T-helper 1 cell treated with Interleukin-12 subunit alpha and Interleukin-12 subunit beta and Interleukin-4 antibody, amounts not matched to agents 30 μg/mL and 1 μg/mL, for 36 hours (primary cell): ENCODE measurements at regions not wholly inside any gene's neighbourhood (a gene's known extent, or its start where the extent isn't known, plus 50 kb on each side); places are given as distances from the start of the nearest gene placed in this dataset.

Experiments used
- H3K27ac Mint-ChIP-seq: one replicate; pipeline ENCODE4 v1.8.0; 2021; ENCODE audit warnings: mild to moderate bottlenecking, mixed read lengths
- H3K27me3 Mint-ChIP-seq: one replicate; pipeline ENCODE4 v1.8.0; 2021; ENCODE audit warnings: low read depth, mixed read lengths
- H3K36me3 Mint-ChIP-seq: one replicate; pipeline ENCODE4 v1.8.0; 2021; ENCODE audit warnings: low read depth, mixed read lengths
- H3K4me1 Mint-ChIP-seq: one replicate; pipeline ENCODE4 v1.8.0; 2021; ENCODE audit warnings: low read depth, mixed read lengths
- H3K4me3 Mint-ChIP-seq: one replicate; pipeline ENCODE4 v1.8.0; 2021; ENCODE audit warnings: mild to moderate bottlenecking, moderate library complexity, mixed read lengths
- H3K9me3 Mint-ChIP-seq: one replicate; pipeline ENCODE4 v1.8.0; 2021; ENCODE audit warnings: mixed read lengths

DNA sequence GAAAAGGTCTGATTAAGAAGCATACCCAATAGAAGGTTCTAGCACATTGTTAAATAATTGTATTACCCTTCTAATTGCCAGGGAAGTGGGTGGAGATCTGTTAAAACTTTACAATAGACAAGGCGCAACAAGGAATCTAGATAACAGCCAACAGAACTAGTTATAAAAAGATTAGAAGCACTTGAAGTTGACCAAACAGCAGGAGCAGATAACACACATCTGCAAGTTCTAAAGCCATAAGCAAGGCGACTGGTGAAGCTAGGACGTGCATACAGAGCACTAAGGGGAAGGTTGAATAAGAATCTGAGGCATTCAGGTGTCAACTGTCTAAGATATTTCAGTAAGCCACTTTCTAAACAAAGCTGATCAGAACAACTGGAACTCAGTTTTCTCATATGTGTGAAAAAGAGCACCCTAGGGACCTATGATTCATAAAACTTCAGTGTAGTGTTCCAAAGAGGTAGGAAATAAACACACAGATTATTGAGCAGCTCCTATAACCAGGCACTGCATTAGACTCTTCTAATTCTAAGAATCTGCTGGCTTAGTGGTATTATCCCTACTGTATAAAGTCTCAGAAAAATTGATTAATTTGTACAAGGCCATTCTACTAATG is 111.2 kb downstream of the SAMD9 start:
- H3K36me3 Mint-ChIP-seq: peaks cover 2% of the 10 kb centered on the region
- H3K4me3 Mint-ChIP-seq: no peak overlapping the region
- H3K27me3 Mint-ChIP-seq: peaks cover 8% of the 10 kb centered on the region
- no peak overlapping the region for H3K27ac Mint-ChIP-seq
- no peaks in the 10 kb centered on the region for H3K9me3 Mint-ChIP-seq
- H3K4me1 Mint-ChIP-seq: no peaks in the 10 kb centered on the region

DNA sequence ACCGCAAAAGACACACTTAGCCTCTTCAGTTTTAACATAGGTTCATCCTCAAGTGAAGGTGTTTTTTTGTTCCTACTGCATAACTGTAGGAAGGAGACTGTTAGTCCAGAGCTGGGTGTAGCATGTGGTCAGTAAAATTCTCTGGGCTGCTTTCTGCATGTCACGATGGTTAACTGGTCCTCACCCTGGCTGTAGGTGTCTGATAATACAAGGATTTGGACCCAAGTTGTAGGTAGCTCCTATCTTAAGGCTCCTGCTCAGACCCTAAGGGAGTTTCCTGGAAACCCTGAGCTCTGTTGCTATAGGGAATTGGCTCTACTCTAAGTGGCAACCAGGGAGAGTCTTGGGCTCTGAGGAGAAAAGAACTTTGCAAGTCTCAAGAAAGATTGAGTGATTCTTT is 112.9 kb downstream of the SAMD9 start:
- H3K9me3 Mint-ChIP-seq: no peaks in the 10 kb centered on the region
- H3K27me3 Mint-ChIP-seq: peaks cover 4% of the 10 kb centered on the region
- H3K27ac Mint-ChIP-seq: no peak overlapping the region
- H3K4me1 Mint-ChIP-seq: no peaks in the 10 kb centered on the region
- no peak overlapping the region for H3K4me3 Mint-ChIP-seq
- H3K36me3 Mint-ChIP-seq: peaks cover 2% of the 10 kb centered on the region

GRCh38 chr7:92997719-92998118 is 120.1 kb downstream of the SAMD9 start:
- H3K27me3 Mint-ChIP-seq: peaks cover 16% of the 10 kb centered on the region
- no peak overlapping the region for H3K27ac Mint-ChIP-seq
- no peak overlapping the region for H3K4me3 Mint-ChIP-seq
- H3K4me1 Mint-ChIP-seq: no peaks in the 10 kb centered on the region
- no peaks in the 10 kb centered on the region for H3K36me3 Mint-ChIP-seq
- H3K9me3 Mint-ChIP-seq: no peaks in the 10 kb centered on the region

- Mint-ChIP-seq H3K4me1 (no peaks in the 10 kb centered on the region), H3K27ac (no peak overlapping the region), H3K27me3 (peaks cover 16% of the 10 kb centered on the region), H3K4me3 (no peak overlapping the region), H3K9me3 (no peaks in the 10 kb centered on the region), H3K36me3 (no peaks in the 10 kb centered on the region)
Observed at GRCh38 chr7:92997152-92997551, 120.6 kb downstream of the SAMD9 start.

GRCh38 chr7:92994901-92995300 is 122.9 kb downstream of the SAMD9 start:
- Mint-ChIP-seq H3K27me3 (peaks cover 16% of the 10 kb centered on the region), H3K9me3 (no peaks in the 10 kb centered on the region), H3K4me1 (peaks cover 1% of the 10 kb centered on the region), H3K36me3 (no peaks in the 10 kb centered on the region), H3K27ac (no peak overlapping the region), H3K4me3 (no peak overlapping the region)

DNA sequence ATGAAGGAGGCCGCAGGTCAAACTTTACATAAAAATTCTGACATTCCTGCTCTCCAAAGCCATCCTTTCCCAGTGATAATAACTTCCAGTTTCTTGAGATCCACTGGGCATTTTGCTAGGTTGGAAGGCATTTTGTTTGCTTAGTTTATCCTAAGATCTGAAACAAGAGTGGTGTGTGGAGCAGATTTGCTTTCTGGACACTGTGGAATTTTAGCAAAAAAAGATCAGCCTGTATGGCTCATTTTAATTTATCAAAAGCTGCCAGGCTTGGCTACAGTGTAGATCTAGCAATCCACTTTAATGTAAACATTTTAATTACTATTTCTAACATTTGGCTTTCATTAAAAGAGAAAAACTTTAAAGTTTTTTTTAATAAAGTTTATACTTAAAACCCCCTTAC is 124.8 kb downstream of the SAMD9 start:
- Mint-ChIP-seq H3K27ac (no peak overlapping the region), H3K9me3 (no peaks in the 10 kb centered on the region), H3K4me3 (no peak overlapping the region), H3K36me3 (no peaks in the 10 kb centered on the region), H3K4me1 (peaks cover 7% of the 10 kb centered on the region), H3K27me3 (peaks cover under 1% of the 10 kb centered on the region)

DNA sequence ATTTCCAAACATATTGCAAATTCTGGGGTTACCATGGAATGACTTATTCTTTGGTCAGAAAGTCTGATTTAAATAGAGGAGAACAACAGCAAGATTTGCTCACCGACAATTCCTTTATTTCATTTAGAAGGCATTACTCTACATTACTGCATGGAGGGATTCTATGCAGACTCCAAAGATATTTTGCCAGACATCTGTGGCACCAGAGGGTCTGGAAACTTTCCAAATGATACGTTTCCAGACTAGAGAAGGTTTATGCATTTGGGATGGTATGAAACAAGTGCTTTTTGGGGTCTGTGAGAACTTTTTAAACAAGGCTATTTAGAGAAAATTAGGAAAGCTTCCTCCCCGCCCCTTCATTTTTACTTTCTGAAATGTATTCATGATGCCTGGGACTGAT is 125.3 kb downstream of the SAMD9 start:
- no peak overlapping the region for H3K4me3 Mint-ChIP-seq
- H3K27ac Mint-ChIP-seq: no peak overlapping the region
- no peaks in the 10 kb centered on the region for H3K27me3 Mint-ChIP-seq
- H3K9me3 Mint-ChIP-seq: peaks cover 2% of the 10 kb centered on the region
- H3K36me3 Mint-ChIP-seq: peaks cover under 1% of the 10 kb centered on the region
- H3K4me1 Mint-ChIP-seq: peaks cover 7% of the 10 kb centered on the region

DNA sequence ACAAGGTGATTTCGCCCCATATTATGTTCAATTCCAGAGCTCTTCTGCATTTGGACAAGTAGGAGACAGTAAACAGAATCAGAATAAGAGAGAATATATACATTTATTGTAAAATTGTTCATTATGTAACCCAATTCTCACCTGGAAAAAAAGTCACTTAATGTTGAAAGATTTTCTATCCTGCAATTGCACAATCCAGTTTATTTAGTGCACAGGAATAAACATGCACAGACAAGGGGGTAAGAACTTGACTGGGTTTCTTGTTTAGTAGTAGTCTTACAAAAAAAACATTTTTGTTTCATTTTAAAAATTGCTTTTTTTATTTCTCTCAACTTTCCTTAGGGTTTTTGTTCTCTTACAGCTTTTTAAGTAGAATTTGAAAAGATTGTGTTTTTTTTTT is 126.6 kb downstream of the SAMD9 start:
- H3K9me3 Mint-ChIP-seq: peaks cover 9% of the 10 kb centered on the region
- no peak overlapping the region for H3K4me3 Mint-ChIP-seq
- H3K27me3 Mint-ChIP-seq: no peaks in the 10 kb centered on the region
- H3K27ac Mint-ChIP-seq: no peak overlapping the region
- peaks cover 3% of the 10 kb centered on the region for H3K36me3 Mint-ChIP-seq
- peaks cover 9% of the 10 kb centered on the region for H3K4me1 Mint-ChIP-seq

- H3K4me3 Mint-ChIP-seq: no peak overlapping the region
- H3K9me3 Mint-ChIP-seq: peaks cover 15% of the 10 kb centered on the region
- H3K27me3 Mint-ChIP-seq: no peaks in the 10 kb centered on the region
- peaks cover 9% of the 10 kb centered on the region for H3K4me1 Mint-ChIP-seq
- H3K27ac Mint-ChIP-seq: no peak overlapping the region
- H3K36me3 Mint-ChIP-seq: peaks cover 3% of the 10 kb centered on the region
Observed at GRCh38 chr7:92988941-92989545, 128.7 kb downstream of the SAMD9 start.

- Mint-ChIP-seq H3K4me3 (no peak overlapping the region), H3K27me3 (peaks cover 3% of the 10 kb centered on the region), H3K36me3 (peaks cover 3% of the 10 kb centered on the region), H3K9me3 (peaks cover 18% of the 10 kb centered on the region), H3K27ac (no peak overlapping the region), H3K4me1 (peaks cover 9% of the 10 kb centered on the region)
Observed at GRCh38 chr7:92988051-92988450, 129.7 kb downstream of the SAMD9 start.

DNA sequence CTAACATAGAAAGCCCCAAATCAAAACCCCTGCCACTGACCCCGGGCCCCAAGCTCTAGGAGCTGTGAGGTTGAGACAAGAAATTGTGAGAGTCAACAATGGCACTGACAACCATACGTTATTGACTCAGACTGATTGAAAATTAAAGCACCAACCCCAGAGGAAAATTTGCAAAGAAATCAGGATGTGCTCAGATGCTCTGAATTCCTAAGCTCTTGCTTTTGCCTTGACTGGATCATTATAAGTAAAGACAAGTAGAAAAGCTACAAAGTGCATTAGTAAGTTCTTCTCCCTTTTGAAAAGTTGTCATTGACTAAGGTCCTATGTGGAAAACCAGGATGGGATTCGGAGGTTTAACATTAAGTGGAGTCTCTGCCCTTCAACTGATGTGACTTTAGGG is 130.2 kb downstream of the SAMD9 start:
- peaks cover 3% of the 10 kb centered on the region for H3K27me3 Mint-ChIP-seq
- peaks cover 3% of the 10 kb centered on the region for H3K36me3 Mint-ChIP-seq
- H3K9me3 Mint-ChIP-seq: peaks cover 18% of the 10 kb centered on the region
- H3K4me1 Mint-ChIP-seq: peaks cover 9% of the 10 kb centered on the region
- H3K27ac Mint-ChIP-seq: no peak overlapping the region
- H3K4me3 Mint-ChIP-seq: no peak overlapping the region

DNA sequence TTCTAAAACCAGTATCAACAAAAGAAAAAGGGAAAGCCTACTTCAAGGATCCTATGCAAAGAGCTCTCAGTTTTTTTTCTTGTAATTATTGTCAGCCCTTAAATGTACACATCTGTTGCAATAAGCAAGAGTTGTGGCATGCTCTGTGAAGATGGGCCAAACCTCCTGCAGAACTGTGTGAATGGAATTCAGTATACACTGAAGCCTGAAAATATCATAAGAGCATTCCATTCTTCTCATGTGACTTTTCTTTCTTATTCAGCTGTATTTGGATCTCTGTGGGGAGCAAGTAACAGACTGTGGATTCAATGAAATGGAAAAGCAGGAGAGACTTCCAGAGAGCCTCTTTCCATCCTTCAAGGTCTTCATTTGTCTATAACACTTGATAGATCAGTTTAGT is 130.7 kb downstream of the SAMD9 start:
- H3K36me3 Mint-ChIP-seq: peaks cover 3% of the 10 kb centered on the region
- H3K27ac Mint-ChIP-seq: no peak overlapping the region
- H3K27me3 Mint-ChIP-seq: peaks cover 3% of the 10 kb centered on the region
- peaks cover 9% of the 10 kb centered on the region for H3K4me1 Mint-ChIP-seq
- no peak overlapping the region for H3K4me3 Mint-ChIP-seq
- H3K9me3 Mint-ChIP-seq: peaks cover 18% of the 10 kb centered on the region

- Mint-ChIP-seq H3K27me3 (peaks cover 3% of the 10 kb centered on the region), H3K36me3 (peaks cover 8% of the 10 kb centered on the region), H3K4me3 (no peak overlapping the region), H3K4me1 (peaks cover 1% of the 10 kb centered on the region), H3K27ac (no peak overlapping the region), H3K9me3 (peaks cover 40% of the 10 kb centered on the region)
Observed at GRCh38 chr7:92982928-92983327, 134.9 kb downstream of the SAMD9 start.

DNA sequence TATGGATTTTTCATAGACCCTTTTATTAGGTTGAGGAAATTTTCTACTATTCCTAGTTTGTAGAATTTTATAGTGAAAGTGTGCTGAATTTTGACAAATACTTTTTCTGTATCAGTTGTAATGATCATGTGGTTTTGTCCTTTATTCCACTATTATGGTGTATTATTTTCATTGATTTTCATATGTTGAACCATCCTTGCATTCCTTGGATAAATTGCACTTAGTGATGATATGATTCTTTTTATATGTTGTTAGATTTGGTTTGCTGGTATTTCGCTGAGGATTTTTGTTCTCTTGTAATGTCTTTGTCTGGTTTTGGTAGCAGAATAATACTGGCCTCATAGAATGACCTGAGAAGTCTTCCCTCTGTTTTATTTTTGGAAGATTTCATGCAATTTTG is 140.6 kb upstream of the CDK6 start:
- peaks cover 15% of the 10 kb centered on the region for H3K36me3 Mint-ChIP-seq
- H3K27ac Mint-ChIP-seq: no peak overlapping the region
- H3K9me3 Mint-ChIP-seq: peaks cover 57% of the 10 kb centered on the region
- peaks cover 13% of the 10 kb centered on the region for H3K4me1 Mint-ChIP-seq
- no peak overlapping the region for H3K4me3 Mint-ChIP-seq
- no peaks in the 10 kb centered on the region for H3K27me3 Mint-ChIP-seq

DNA sequence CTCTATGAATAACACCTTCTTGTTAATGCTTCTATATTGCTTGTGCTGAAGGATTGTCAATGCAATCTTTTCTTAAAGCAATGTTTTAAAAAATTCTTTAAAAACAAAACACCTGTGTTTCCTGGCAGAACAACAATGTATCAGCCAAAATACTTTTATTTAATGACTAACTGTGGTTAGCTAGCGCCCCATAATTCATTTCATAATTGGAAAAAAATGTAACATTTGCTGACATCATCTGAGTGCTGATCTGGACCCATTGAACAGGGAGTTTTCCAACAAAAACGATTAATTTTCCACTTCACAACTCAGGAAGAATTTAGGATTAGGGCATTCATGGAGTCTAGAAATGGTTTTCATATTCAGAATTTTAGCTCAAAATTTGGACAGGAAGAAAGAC is 137.6 kb upstream of the CDK6 start:
- Mint-ChIP-seq H3K9me3 (peaks cover 51% of the 10 kb centered on the region), H3K27ac (no peak overlapping the region), H3K4me3 (no peak overlapping the region)

More for the DNA sequence above, 137.6 kb upstream of the CDK6 start:
- no peaks in the 10 kb centered on the region for H3K27me3 Mint-ChIP-seq
- H3K36me3 Mint-ChIP-seq: peaks cover 17% of the 10 kb centered on the region
- H3K4me1 Mint-ChIP-seq: peaks cover 13% of the 10 kb centered on the region
